GM19438 (cell line): ENCODE measurements at regions not wholly inside any gene's neighbourhood (a gene's known extent, or its start where the extent isn't known, plus 50 kb on each side); places are given as distances from the start of the nearest gene placed in this dataset.

Experiments used
- ATAC-seq: cut with Tn5 transposase; IDR thresholded peaks from one replicate; pipeline ENCODE4 v1.9.1; 2021; ENCODE audit warnings: low read depth; ENCODE audit not compliant: unreplicated experiment

GRCh38 chr13:107770541-107770940 is 444.8 kb downstream of the LIG4 start:
- no peak for ATAC-seq

GRCh38 chr13:107767119-107767518 is 448.2 kb downstream of the LIG4 start:
- ATAC-seq: no peak

- no peak for ATAC-seq
Measured at GRCh38 chr13:107765724-107766401, 449.5 kb downstream of the LIG4 start.

GRCh38 chr13:107764046-107764445 is 451.3 kb downstream of the LIG4 start:
- ATAC-seq: no peak

GRCh38 chr13:107753748-107754147 is 461.6 kb downstream of the LIG4 start:
- ATAC-seq: no peak

- no peak for ATAC-seq
Measured at GRCh38 chr13:107753291-107753690, 462.0 kb downstream of the LIG4 start.

- no peak for ATAC-seq
Measured at GRCh38 chr13:107743983-107744382, 471.4 kb downstream of the LIG4 start.

GRCh38 chr13:107743526-107743925 is 471.8 kb downstream of the LIG4 start:
- no peak for ATAC-seq

GRCh38 chr13:107743100-107743499 is 472.2 kb downstream of the LIG4 start:
- ATAC-seq: no peak

GRCh38 chr13:107742544-107742943 is 472.8 kb downstream of the LIG4 start:
- no peak for ATAC-seq

GRCh38 chr13:107738004-107738403 is 477.3 kb downstream of the LIG4 start:
- ATAC-seq: no peak

- ATAC-seq: no peak
Measured at GRCh38 chr13:107736731-107737130, 478.6 kb downstream of the LIG4 start.

GRCh38 chr13:107736170-107736569 is 479.2 kb downstream of the LIG4 start:
- ATAC-seq: no peak

GRCh38 chr13:107734891-107735625 is 480.3 kb downstream of the LIG4 start:
- no peak for ATAC-seq

GRCh38 chr13:107733276-107733675 is 482.1 kb downstream of the LIG4 start:
- no peak for ATAC-seq

- ATAC-seq: no peak
Measured at GRCh38 chr13:107730813-107731212, 484.5 kb downstream of the LIG4 start.

GRCh38 chr13:107721125-107721869 is 494.0 kb downstream of the LIG4 start:
- no peak for ATAC-seq

- ATAC-seq: no peak
Measured at GRCh38 chr13:107716741-107717140, 498.6 kb downstream of the LIG4 start.

GRCh38 chr13:107716241-107716640 is 499.1 kb downstream of the LIG4 start:
- ATAC-seq: no peak

GRCh38 chr13:107715496-107715895 is 499.8 kb downstream of the LIG4 start:
- ATAC-seq: no peak

- no peak for ATAC-seq
Measured at GRCh38 chr13:107713314-107713713, 502.0 kb downstream of the LIG4 start.
